ENCODE measurements at regions not wholly inside any gene's neighbourhood (a gene's known extent, or its start where the extent isn't known, plus 50 kb on each side); places are given as distances from the start of the nearest gene placed in this dataset.

- TF ChIP-seq YY1 (IDR thresholded peaks at IDR 0.05; ENCODE audit: extremely low read depth, insufficient replicate concordance, low read depth, low read length) (no peak), CTCF (IDR thresholded peaks at IDR 0.05 in 2 of 3, conservative IDR thresholded peaks at IDR 0.05 in 1 of 3; ENCODE audit: borderline replicate concordance in 1 of 3, insufficient read depth in 1 of 3, low read depth in 2 of 3, low read length in 2 of 3) (no peak), ZNF274 (IDR thresholded peaks at IDR 0.05; ENCODE audit: low read depth, low read length) (no peak), RAD21 (IDR thresholded peaks at IDR 0.05; ENCODE audit: low read depth) (no peak), POLR2A (IDR thresholded peaks at IDR 0.05; ENCODE audit: borderline replicate concordance, extremely low read depth, insufficient read depth, insufficient read length) (no peak), EZH2phosphoT487 (IDR thresholded peaks at IDR 0.05; ENCODE audit: borderline replicate concordance) (no peak), POLR2AphosphoS5 (IDR thresholded peaks at IDR 0.05; ENCODE audit: low read depth, low read length) (no peak), EZH2 (IDR thresholded peaks at IDR 0.05) (no peak), MAX (IDR thresholded peaks at IDR 0.05) (no peak), JUND (IDR thresholded peaks at IDR 0.05) (no peak), SIN3A (IDR thresholded peaks at IDR 0.05; ENCODE audit: low read depth) (no peak), SP1 (IDR thresholded peaks at IDR 0.05; ENCODE audit: low read depth) (no peak), CEBPB (IDR thresholded peaks at IDR 0.05; ENCODE audit: low read depth) (no peak)
Observed at GRCh38 chr6:98027898-98028297, 744.9 kb upstream of the MMS22L start.

All from HCT116 (cell line).